ENCODE measurements at regions not wholly inside any gene's neighbourhood (a gene's known extent, or its start where the extent isn't known, plus 50 kb on each side); places are given as distances from the start of the nearest gene placed in this dataset.
"Not testable (repeated sequence)": the region's sequence is repeated elsewhere in the genome, so short reads cannot be mapped to it uniquely, and the experiment has no call there.

- H3K9me3 ChIP-seq = no peaks in the 10 kb centered on the region
- ATAC-seq = peak; percentile 63
- no peak for TF ChIP-seq POLR2A (IDR thresholded peaks at IDR 0.05)
- TF ChIP-seq, protein P1, sequence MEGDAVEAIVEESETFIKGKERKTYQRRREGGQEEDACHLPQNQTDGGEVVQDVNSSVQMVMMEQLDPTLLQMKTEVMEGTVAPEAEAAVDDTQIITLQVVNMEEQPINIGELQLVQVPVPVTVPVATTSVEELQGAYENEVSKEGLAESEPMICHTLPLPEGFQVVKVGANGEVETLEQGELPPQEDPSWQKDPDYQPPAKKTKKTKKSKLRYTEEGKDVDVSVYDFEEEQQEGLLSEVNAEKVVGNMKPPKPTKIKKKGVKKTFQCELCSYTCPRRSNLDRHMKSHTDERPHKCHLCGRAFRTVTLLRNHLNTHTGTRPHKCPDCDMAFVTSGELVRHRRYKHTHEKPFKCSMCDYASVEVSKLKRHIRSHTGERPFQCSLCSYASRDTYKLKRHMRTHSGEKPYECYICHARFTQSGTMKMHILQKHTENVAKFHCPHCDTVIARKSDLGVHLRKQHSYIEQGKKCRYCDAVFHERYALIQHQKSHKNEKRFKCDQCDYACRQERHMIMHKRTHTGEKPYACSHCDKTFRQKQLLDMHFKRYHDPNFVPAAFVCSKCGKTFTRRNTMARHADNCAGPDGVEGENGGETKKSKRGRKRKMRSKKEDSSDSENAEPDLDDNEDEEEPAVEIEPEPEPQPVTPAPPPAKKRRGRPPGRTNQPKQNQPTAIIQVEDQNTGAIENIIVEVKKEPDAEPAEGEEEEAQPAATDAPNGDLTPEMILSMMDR (IDR thresholded peaks at IDR 0.05) = no peak
- H3K4me1 ChIP-seq = peaks cover 21% of the 10 kb centered on the region
- H3K27ac ChIP-seq = peak overlapping the region in 1 of 4 donors; percentile 28
- no peak overlapping the region for H3K4me3 ChIP-seq
- DNase-seq = no peak
- intact Hi-C loops (cut with DNase I) = no loop called here
- H3K36me3 ChIP-seq (replicated peaks in 1 of 2; ENCODE audit: insufficient read depth in 1 of 2, low read depth in 2 of 2) = no peaks in the 10 kb centered on the region
- no peaks in the 10 kb centered on the region for H3K27me3 ChIP-seq
Observed at GRCh38 chr15:50857763-50858162, 50.7 kb upstream of the AP4E1 start.

- H3K27me3 ChIP-seq = no peaks in the 10 kb centered on the region
- no peak for TF ChIP-seq POLR2A (IDR thresholded peaks at IDR 0.05)
- TF ChIP-seq, protein P1 (IDR thresholded peaks at IDR 0.05) = no peak
- no peak overlapping the region for H3K27ac ChIP-seq
- no peak for DNase-seq
- 80 to 92% methylated on average over 4 of the region's 4 CpGs for WGBS, 2 donors
- peaks cover 21% of the 10 kb centered on the region for H3K4me1 ChIP-seq
- H3K9me3 ChIP-seq = no peaks in the 10 kb centered on the region
- no peak for ATAC-seq
- no peaks in the 10 kb centered on the region for H3K36me3 ChIP-seq (replicated peaks in 1 of 2; ENCODE audit: insufficient read depth in 1 of 2, low read depth in 2 of 2)
- H3K4me3 ChIP-seq = no peak overlapping the region
- intact Hi-C loops (cut with DNase I) = no loop called here
Observed at GRCh38 chr15:50854601-50855490, 53.6 kb upstream of the AP4E1 start.

- no peaks in the 10 kb centered on the region for H3K4me1 ChIP-seq
- no peak for TF ChIP-seq POLR2A (IDR thresholded peaks at IDR 0.05)
- TF ChIP-seq, protein P1 (IDR thresholded peaks at IDR 0.05) = no peak
- H3K27me3 ChIP-seq = no peaks in the 10 kb centered on the region
- H3K9me3 ChIP-seq = no peaks in the 10 kb centered on the region
- H3K36me3 ChIP-seq (replicated peaks in 1 of 2; ENCODE audit: insufficient read depth in 1 of 2, low read depth in 2 of 2) = no peaks in the 10 kb centered on the region
- 93 to 95% methylated on average over 1 of the region's 1 CpG for WGBS, 2 donors
- no peak for DNase-seq
- intact Hi-C loops (cut with DNase I) = no loop called here
- no peak overlapping the region for H3K4me3 ChIP-seq
- no peak for ATAC-seq
- no peak overlapping the region for H3K27ac ChIP-seq
Observed at GRCh38 chr15:50850003-50850402, 58.5 kb upstream of the AP4E1 start.

DNA sequence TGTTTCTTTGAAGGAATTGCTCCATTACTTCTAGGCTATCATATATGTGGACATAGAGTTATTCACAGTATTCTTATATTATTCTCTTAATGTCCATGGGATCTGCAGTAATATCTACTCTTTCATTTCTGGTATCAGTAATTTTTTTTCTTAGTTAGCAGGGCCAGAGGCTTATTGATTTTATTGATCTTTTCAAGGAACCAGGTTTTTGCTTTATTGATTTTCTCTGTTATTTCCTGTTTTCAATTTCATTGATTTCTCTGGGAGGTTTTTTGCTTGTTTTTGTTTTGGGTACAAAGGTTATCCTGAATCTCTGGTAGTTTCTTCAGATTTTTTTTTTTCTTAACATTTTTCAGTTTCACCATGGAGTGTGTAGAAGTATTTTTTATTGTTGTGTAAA lies 60.1 kb upstream of the AP4E1 start:
- Histone ChIP-seq H3K36me3 (replicated peaks in 1 of 2; ENCODE audit: insufficient read depth in 1 of 2, low read depth in 2 of 2) (no peaks in the 10 kb centered on the region), H3K27me3 (no peaks in the 10 kb centered on the region), H3K4me3 (no peak overlapping the region), H3K27ac (no peak overlapping the region), H3K9me3 (no peaks in the 10 kb centered on the region), H3K4me1 (no peaks in the 10 kb centered on the region)
- intact Hi-C loops (cut with DNase I) = no loop called here
- ATAC-seq (no peak), DNase-seq (no peak)
- TF ChIP-seq, protein P1 (IDR thresholded peaks at IDR 0.05) = no peak
- TF ChIP-seq POLR2A (IDR thresholded peaks at IDR 0.05) = no peak

GRCh38 chr15:50845181-50845580 lies 63.3 kb upstream of the AP4E1 start:
- DNase-seq; H3K27me3 ChIP-seq; intact Hi-C loops (cut with DNase I); H3K27ac ChIP-seq; ATAC-seq; H3K36me3 ChIP-seq (replicated peaks in 1 of 2; ENCODE audit: insufficient read depth in 1 of 2, low read depth in 2 of 2); H3K4me1 ChIP-seq; H3K4me3 ChIP-seq; H3K9me3 ChIP-seq: not testable (repeated sequence)
- 71 to 81% methylated on average over 1 of the region's 1 CpG for WGBS, 2 donors
